PC-9 (cell line): ENCODE measurements at regions not wholly inside any gene's neighbourhood (a gene's known extent, or its start where the extent isn't known, plus 50 kb on each side); places are given as distances from the start of the nearest gene placed in this dataset.

Experiments
- CTCF ChIP-seq: fragments of 200-600 bp; sonication (generic); conservative IDR thresholded peaks from 2 replicates; pipeline ENCODE4 v1.6.1; 2017; ENCODE audit warnings: mixed run types, antibody characterized with exemption, mild to moderate bottlenecking, moderate library complexity
- EZH2 ChIP-seq: fragments of 200-600 bp; sonication (generic); IDR thresholded peaks from 2 replicates; pipeline ENCODE4 v1.8.0; 2017; ENCODE audit warnings: antibody characterized with exemption, low read depth

- TF ChIP-seq CTCF (no peak), EZH2 (no peak)
These were observed 290.8 kb downstream of the YTHDC2 start for GRCh38 chr5:113804264-113804663.
